CD4-positive, CD25-positive, alpha-beta regulatory T cell (primary cell): ENCODE measurements at regions not wholly inside any gene's neighbourhood (a gene's known extent, or its start where the extent isn't known, plus 50 kb on each side); places are given as distances from the start of the nearest gene placed in this dataset.

Source experiments
- ATAC-seq, 2 donors: fragments of 150-1000 bp; cut with Tn5 transposase; one replicate each; pipeline ENCODE4 v1.10.0; 2021; ENCODE audit warnings: low read depth in 2 of 2, moderate number of reproducible peaks in 2 of 2, moderate library complexity in 1 of 2
- DNase-seq, 3 donors: peaks; one replicate each; pipeline versions ENCODE4 v3.0.0 to v3.0.0-alpha.2; 2012 to 2022; ENCODE audit warnings: mixed read lengths in 1 of 3
- H3K27ac ChIP-seq: one replicate; pipeline ENCODE4 v1.7.0; 2013; ENCODE audit warnings: mild to moderate bottlenecking, low read length; ENCODE audit not compliant: insufficient read depth, poor library complexity, severe bottlenecking
- H3K27me3 ChIP-seq: one replicate; pipeline ENCODE4 v1.7.0; 2013; ENCODE audit warnings: low read length; ENCODE audit not compliant: control insufficient read depth, insufficient read depth
- H3K36me3 ChIP-seq: one replicate; pipeline ENCODE4 v1.7.0; 2013; ENCODE audit warnings: mild to moderate bottlenecking, low read length, moderate library complexity; ENCODE audit not compliant: control insufficient read depth, insufficient read depth
- H3K4me1 ChIP-seq: 2 replicates; pipeline ENCODE4 v1.7.0; 2013; ENCODE audit warnings: mild to moderate bottlenecking, low read length; ENCODE audit not compliant: insufficient read depth, control insufficient read depth, poor library complexity, severe bottlenecking
- H3K4me3 ChIP-seq: one replicate; pipeline ENCODE4 v1.7.0; 2013; ENCODE audit warnings: low read depth, mild to moderate bottlenecking, low read length, moderate library complexity
- H3K9me3 ChIP-seq, 2 experiments: 1 replicate in 1 of 2; 2 replicates in 1 of 2; pipeline ENCODE4 v1.7.0; 2013; ENCODE audit warnings: low read length in 2 of 2, mild to moderate bottlenecking in 1 of 2, moderate library complexity in 1 of 2; ENCODE audit not compliant: control insufficient read depth in 2 of 2
- H3K27ac Mint-ChIP-seq, 3 donors: one replicate each; pipeline ENCODE4 v1.8.0; 2020 to 2022; ENCODE audit warnings: mild to moderate bottlenecking in 3 of 3, mixed read lengths in 3 of 3, moderate library complexity in 2 of 3
- H3K27me3 Mint-ChIP-seq: one replicate; pipeline ENCODE4 v1.8.0; 2022; ENCODE audit warnings: mild to moderate bottlenecking, mixed read lengths
- H3K36me3 Mint-ChIP-seq: one replicate; pipeline ENCODE4 v1.8.0; 2020; ENCODE audit warnings: mixed read lengths
- H3K4me1 Mint-ChIP-seq, 4 donors: one replicate each; pipeline ENCODE4 v1.8.0; 2020 to 2022; ENCODE audit warnings: mixed read lengths in 4 of 4, mild to moderate bottlenecking in 1 of 4
- H3K4me3 Mint-ChIP-seq, 4 donors: one replicate each; pipeline ENCODE4 v1.8.0; 2020 to 2022; ENCODE audit warnings: mild to moderate bottlenecking in 4 of 4, mixed read lengths in 4 of 4, moderate library complexity in 3 of 4
- H3K9me3 Mint-ChIP-seq, 7 donors: one replicate each; pipeline ENCODE4 v1.8.0; 2020 to 2022; ENCODE audit warnings: mixed read lengths in 7 of 7, mild to moderate bottlenecking in 3 of 7, moderate library complexity in 2 of 7

- Mint-ChIP-seq H3K36me3 (no peaks in the 10 kb centered on the region), H3K27me3 (no peaks in the 10 kb centered on the region), H3K4me3 (peak overlapping the region in 3 of 4 donors; percentile 17 to 44 (median 40)), H3K27ac (peak overlapping the region; percentile 97 to 98 (median 97)), H3K4me1 (peaks cover 19 to 42% (median 35%) of the 10 kb centered on the region in 4 donors), H3K9me3 (peaks cover 0 to 5% (median under 1%) of the 10 kb centered on the region in 7 donors)
- Histone ChIP-seq H3K27ac (peak overlapping the region; percentile 68), H3K4me1 (peaks cover 16% of the 10 kb centered on the region), H3K9me3 (no peaks in the 10 kb centered on the region), H3K4me3 (peak overlapping the region; percentile 34), H3K27me3 (no peaks in the 10 kb centered on the region), H3K36me3 (no peaks in the 10 kb centered on the region)
- peak; percentile 55 to 93 (median 69) for DNase-seq
- peak; percentile 90 for ATAC-seq
Observed at GRCh38 chr13:40116008-40116407, 460.5 kb downstream of the COG6 start.

GRCh38 chr13:40118337-40118736 is 462.9 kb downstream of the COG6 start:
- Mint-ChIP-seq H3K27ac (no peak overlapping the region), H3K4me3 (no peak overlapping the region)

GRCh38 chr13:40119852-40120251 is 464.4 kb downstream of the COG6 start:
- Mint-ChIP-seq H3K4me1 (peaks cover 20 to 44% (median 29%) of the 10 kb centered on the region in 4 donors), H3K36me3 (no peaks in the 10 kb centered on the region), H3K9me3 (peaks cover 0 to 5% (median 0%) of the 10 kb centered on the region in 7 donors), H3K27ac (peak overlapping the region in 1 of 3 donors; percentile 9), H3K27me3 (no peaks in the 10 kb centered on the region), H3K4me3 (no peak overlapping the region)
- H3K9me3 ChIP-seq, result no peaks in the 10 kb centered on the region
- no peak overlapping the region for H3K27ac ChIP-seq
- H3K4me1 ChIP-seq, result peaks cover 16% of the 10 kb centered on the region
- H3K27me3 ChIP-seq, result no peaks in the 10 kb centered on the region
- ATAC-seq, result no peak
- no peaks in the 10 kb centered on the region for H3K36me3 ChIP-seq
- DNase-seq, result no peak
- no peak overlapping the region for H3K4me3 ChIP-seq

More at GRCh38 chr13:40118337-40118736, 462.9 kb downstream of the COG6 start:
- DNase-seq, result no peak
- Histone ChIP-seq H3K4me1 (peaks cover 16% of the 10 kb centered on the region), H3K9me3 (no peaks in the 10 kb centered on the region), H3K27ac (no peak overlapping the region), H3K36me3 (no peaks in the 10 kb centered on the region), H3K4me3 (no peak overlapping the region), H3K27me3 (no peaks in the 10 kb centered on the region)
- H3K9me3 Mint-ChIP-seq, result peaks cover 0 to 5% (median 0%) of the 10 kb centered on the region in 7 donors
- H3K27me3 Mint-ChIP-seq, result no peaks in the 10 kb centered on the region
- no peak for ATAC-seq
- peaks cover 19 to 50% (median 33%) of the 10 kb centered on the region in 4 donors for H3K4me1 Mint-ChIP-seq
- no peaks in the 10 kb centered on the region for H3K36me3 Mint-ChIP-seq

- DNase-seq (no peak), ATAC-seq (no peak)
- H3K4me1 Mint-ChIP-seq, result peaks cover 20 to 44% (median 26%) of the 10 kb centered on the region in 4 donors
- H3K27ac Mint-ChIP-seq, result peak overlapping the region in 1 of 3 donors; percentile 9
- Histone ChIP-seq H3K9me3 (no peaks in the 10 kb centered on the region), H3K36me3 (no peaks in the 10 kb centered on the region), H3K4me1 (peaks cover 13% of the 10 kb centered on the region), H3K27ac (no peak overlapping the region), H3K4me3 (no peak overlapping the region), H3K27me3 (no peaks in the 10 kb centered on the region)
- no peaks in the 10 kb centered on the region for H3K27me3 Mint-ChIP-seq
- no peak overlapping the region for H3K4me3 Mint-ChIP-seq
- no peaks in the 10 kb centered on the region for H3K36me3 Mint-ChIP-seq
- peaks cover 0 to 5% (median 0%) of the 10 kb centered on the region in 7 donors for H3K9me3 Mint-ChIP-seq
Observed at GRCh38 chr13:40120288-40120687, 464.8 kb downstream of the COG6 start.

GRCh38 chr13:40120781-40121180 is 465.3 kb downstream of the COG6 start:
- H3K36me3 Mint-ChIP-seq, result no peaks in the 10 kb centered on the region
- no peak overlapping the region for H3K27ac Mint-ChIP-seq
- DNase-seq (no peak), ATAC-seq (no peak)
- no peak overlapping the region for H3K4me3 Mint-ChIP-seq
- Histone ChIP-seq H3K27ac (no peak overlapping the region), H3K27me3 (no peaks in the 10 kb centered on the region), H3K36me3 (no peaks in the 10 kb centered on the region), H3K9me3 (no peaks in the 10 kb centered on the region), H3K4me3 (no peak overlapping the region), H3K4me1 (peaks cover 8% of the 10 kb centered on the region)
- peaks cover 0 to 5% (median 0%) of the 10 kb centered on the region in 7 donors for H3K9me3 Mint-ChIP-seq
- H3K4me1 Mint-ChIP-seq, result peaks cover 17 to 43% (median 22%) of the 10 kb centered on the region in 4 donors
- H3K27me3 Mint-ChIP-seq, result no peaks in the 10 kb centered on the region

GRCh38 chr13:40121722-40122121 is 466.3 kb downstream of the COG6 start:
- Mint-ChIP-seq H3K27me3 (no peaks in the 10 kb centered on the region), H3K4me3 (no peak overlapping the region), H3K4me1 (peaks cover 9 to 43% (median 21%) of the 10 kb centered on the region in 4 donors), H3K27ac (peak overlapping the region in 1 of 3 donors; percentile 24), H3K36me3 (no peaks in the 10 kb centered on the region), H3K9me3 (peaks cover 0 to 5% (median 0%) of the 10 kb centered on the region in 7 donors)
- no peak overlapping the region for H3K27ac ChIP-seq
- no peaks in the 10 kb centered on the region for H3K36me3 ChIP-seq
- peaks cover 8% of the 10 kb centered on the region for H3K4me1 ChIP-seq
- ATAC-seq (no peak), DNase-seq (no peak)
- no peaks in the 10 kb centered on the region for H3K9me3 ChIP-seq
- no peaks in the 10 kb centered on the region for H3K27me3 ChIP-seq
- no peak overlapping the region for H3K4me3 ChIP-seq

- H3K4me1 ChIP-seq, result peaks cover 24% of the 10 kb centered on the region
- no peak overlapping the region for H3K4me3 ChIP-seq
- H3K36me3 ChIP-seq, result no peaks in the 10 kb centered on the region
- ATAC-seq (no peak), DNase-seq (no peak)
- no peaks in the 10 kb centered on the region for H3K27me3 ChIP-seq
- Mint-ChIP-seq H3K4me3 (no peak overlapping the region), H3K27me3 (no peaks in the 10 kb centered on the region), H3K27ac (no peak overlapping the region), H3K36me3 (no peaks in the 10 kb centered on the region), H3K9me3 (peaks cover 0 to 5% (median under 1%) of the 10 kb centered on the region in 7 donors), H3K4me1 (peaks cover 11 to 53% (median 29%) of the 10 kb centered on the region in 4 donors)
- no peak overlapping the region for H3K27ac ChIP-seq
- peaks cover 0 to 2% of the 10 kb centered on the region in 2 experiments for H3K9me3 ChIP-seq
Observed at GRCh38 chr13:40123962-40124632, 468.6 kb downstream of the COG6 start.

- Mint-ChIP-seq H3K27ac (no peak overlapping the region), H3K9me3 (peaks cover 0 to 4% (median 2%) of the 10 kb centered on the region in 7 donors), H3K27me3 (no peaks in the 10 kb centered on the region), H3K36me3 (no peaks in the 10 kb centered on the region), H3K4me1 (peaks cover 11 to 56% (median 30%) of the 10 kb centered on the region in 4 donors), H3K4me3 (no peak overlapping the region)
- Histone ChIP-seq H3K9me3 (peaks cover 0 to 2% of the 10 kb centered on the region in 2 experiments), H3K27ac (no peak overlapping the region), H3K4me1 (peaks cover 24% of the 10 kb centered on the region), H3K4me3 (no peak overlapping the region), H3K27me3 (no peaks in the 10 kb centered on the region), H3K36me3 (no peaks in the 10 kb centered on the region)
- DNase-seq, result no peak
- no peak for ATAC-seq
Observed at GRCh38 chr13:40124633-40125015, 469.2 kb downstream of the COG6 start.
